Urothelium cell line (cell line): ENCODE measurements at regions not wholly inside any gene's neighbourhood (a gene's known extent, or its start where the extent isn't known, plus 50 kb on each side); places are given as distances from the start of the nearest gene placed in this dataset.

Experiments
- DNase-seq: peaks from one replicate; pipeline ENCODE4 v3.0.0; 2011; ENCODE audit warnings: low spot score, mixed read lengths
- FAIRE-seq: peaks from 2 replicates; lab custom pipeline; 2011; peaks lifted over from hg19 to GRCh38; lab: Jason Lieb, UNC

- no peak for FAIRE-seq
Observed at GRCh38 chr7:49717547-49717946, 55.9 kb upstream of the VWC2 start.

GRCh38 chr7:49718760-49719159 lies 54.7 kb upstream of the VWC2 start:
- FAIRE-seq = no peak
- no peak for DNase-seq

More at GRCh38 chr7:49717547-49717946, 55.9 kb upstream of the VWC2 start:
- DNase-seq = no peak

DNA sequence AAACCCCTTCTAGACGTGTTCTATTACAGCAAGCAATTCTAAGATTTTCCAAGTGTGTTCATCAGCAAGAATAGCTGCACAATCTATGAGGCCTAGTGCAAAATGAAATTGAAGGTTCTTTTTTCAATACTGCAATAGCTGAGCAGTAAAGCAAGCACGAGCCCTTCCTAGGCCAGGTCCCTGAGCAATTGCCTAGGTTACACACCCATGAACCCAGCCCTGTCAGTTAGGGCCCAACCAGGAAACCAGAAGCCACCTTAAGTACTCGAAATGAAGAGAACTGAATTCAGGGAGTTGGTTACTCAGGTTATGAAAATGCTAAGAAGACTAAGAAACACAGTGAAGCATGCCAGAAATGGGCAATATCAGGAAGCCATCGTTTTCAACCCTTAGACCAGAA lies 52.0 kb upstream of the VWC2 start:
- no peak for FAIRE-seq
- DNase-seq = no peak
